GM12865 (cell line): ENCODE measurements at regions not wholly inside any gene's neighbourhood (a gene's known extent, or its start where the extent isn't known, plus 50 kb on each side); places are given as distances from the start of the nearest gene placed in this dataset.
"Not testable (repeated sequence)": the region's sequence is repeated elsewhere in the genome, so short reads cannot be mapped to it uniquely, and the experiment has no call there.

Experiments used
- DNase-seq: peaks from one replicate; pipeline ENCODE4 v3.0.0; 2010; ENCODE audit warnings: low read depth
- H3K4me3 ChIP-seq: 2 replicates; pipeline ENCODE4 v1.5.1; 2011; ENCODE audit warnings: mild to moderate bottlenecking, low read depth, low read length, control low read depth
- CTCF ChIP-seq: IDR thresholded peaks from 2 replicates; pipeline ENCODE4 v1.5.1; 2011; ENCODE audit warnings: low read length, control low read depth, low read depth, inconsistent platforms; ENCODE audit not compliant: insufficient read depth; ENCODE audit errors: missing control alignments

- H3K4me3 ChIP-seq: no peak overlapping the region
- TF ChIP-seq CTCF: no peak
- DNase-seq: no peak
These were observed 177.2 kb upstream of the MAP3K1 start for GRCh38 chr5:56638061-56638621.

GRCh38 chr5:56637321-56637920, 177.9 kb upstream of the MAP3K1 start:
- no peak for DNase-seq
- no peak overlapping the region for H3K4me3 ChIP-seq
- no peak for TF ChIP-seq CTCF

- no peak for TF ChIP-seq CTCF
- DNase-seq: no peak
- H3K4me3 ChIP-seq: no peak overlapping the region
These were observed 181.4 kb upstream of the MAP3K1 start for GRCh38 chr5:56633950-56634349.

GRCh38 chr5:56632939-56633338, 182.4 kb upstream of the MAP3K1 start:
- TF ChIP-seq CTCF: no peak
- no peak overlapping the region for H3K4me3 ChIP-seq
- DNase-seq: no peak

GRCh38 chr5:56632199-56632598, 183.2 kb upstream of the MAP3K1 start:
- no peak for TF ChIP-seq CTCF
- no peak for DNase-seq
- no peak overlapping the region for H3K4me3 ChIP-seq

GRCh38 chr5:56631719-56632118, 183.6 kb upstream of the MAP3K1 start:
- TF ChIP-seq CTCF: no peak
- no peak for DNase-seq
- no peak overlapping the region for H3K4me3 ChIP-seq

GRCh38 chr5:56628616-56629015, 186.7 kb upstream of the MAP3K1 start:
- DNase-seq: not testable (repeated sequence)

More at GRCh38 chr5:56628616-56629015, 186.7 kb upstream of the MAP3K1 start:
- not testable (repeated sequence) for H3K4me3 ChIP-seq
